NB4 (cell line): ENCODE measurements at regions not wholly inside any gene's neighbourhood (a gene's known extent, or its start where the extent isn't known, plus 50 kb on each side); places are given as distances from the start of the nearest gene placed in this dataset.

Source experiments
- DNase-seq: peaks from one replicate; pipeline ENCODE4 v3.0.0; 2010; ENCODE audit warnings: low read depth
- H3K4me3 ChIP-seq: one replicate; pipeline ENCODE4 v1.5.1; 2011; ENCODE audit warnings: mild to moderate bottlenecking, low read depth, low read length, moderate library complexity
- MYC ChIP-seq: IDR thresholded peaks from 2 replicates; pipeline ENCODE4 v1.6.1; 2011; ENCODE audit warnings: low read depth, low read length
- POLR2A ChIP-seq: IDR thresholded peaks from 2 replicates; pipeline ENCODE4 v1.6.1; 2011; ENCODE audit warnings: mild to moderate bottlenecking; ENCODE audit not compliant: insufficient read length; ENCODE audit errors: extremely low read depth
- TF ChIP-seq, protein P1 (sequence below): IDR thresholded peaks from one replicate; pipeline ENCODE4 v1.5.1; 2012; ENCODE audit warnings: low read depth, low read length
- TF ChIP-seq, protein P2 (sequence below): IDR thresholded peaks from 2 replicates; pipeline ENCODE4 v1.6.1; 2011; ENCODE audit warnings: low read depth, low read length

DNA sequence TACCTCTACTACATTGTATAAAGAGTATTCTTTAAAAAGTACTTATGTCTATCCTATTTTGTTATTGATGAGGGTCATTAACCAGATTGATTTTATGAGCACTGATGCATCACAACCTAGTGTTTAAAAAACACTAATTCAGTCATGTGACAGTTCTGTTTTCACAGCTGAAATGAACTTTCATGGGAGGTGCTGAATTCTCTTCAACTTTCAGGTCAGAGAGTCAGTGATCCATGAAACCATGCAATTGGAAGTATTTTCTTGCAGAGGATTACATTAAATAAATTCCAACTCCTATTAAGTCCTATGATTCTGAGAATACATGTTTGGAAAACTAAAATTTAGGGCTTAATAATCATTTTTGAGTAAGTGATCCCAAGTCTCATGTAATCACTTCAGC is 889.4 kb downstream of the KCNA4 start:
- no peak overlapping the region for H3K4me3 ChIP-seq
- TF ChIP-seq MYC (no peak), POLR2A (no peak)
- TF ChIP-seq, protein P1, sequence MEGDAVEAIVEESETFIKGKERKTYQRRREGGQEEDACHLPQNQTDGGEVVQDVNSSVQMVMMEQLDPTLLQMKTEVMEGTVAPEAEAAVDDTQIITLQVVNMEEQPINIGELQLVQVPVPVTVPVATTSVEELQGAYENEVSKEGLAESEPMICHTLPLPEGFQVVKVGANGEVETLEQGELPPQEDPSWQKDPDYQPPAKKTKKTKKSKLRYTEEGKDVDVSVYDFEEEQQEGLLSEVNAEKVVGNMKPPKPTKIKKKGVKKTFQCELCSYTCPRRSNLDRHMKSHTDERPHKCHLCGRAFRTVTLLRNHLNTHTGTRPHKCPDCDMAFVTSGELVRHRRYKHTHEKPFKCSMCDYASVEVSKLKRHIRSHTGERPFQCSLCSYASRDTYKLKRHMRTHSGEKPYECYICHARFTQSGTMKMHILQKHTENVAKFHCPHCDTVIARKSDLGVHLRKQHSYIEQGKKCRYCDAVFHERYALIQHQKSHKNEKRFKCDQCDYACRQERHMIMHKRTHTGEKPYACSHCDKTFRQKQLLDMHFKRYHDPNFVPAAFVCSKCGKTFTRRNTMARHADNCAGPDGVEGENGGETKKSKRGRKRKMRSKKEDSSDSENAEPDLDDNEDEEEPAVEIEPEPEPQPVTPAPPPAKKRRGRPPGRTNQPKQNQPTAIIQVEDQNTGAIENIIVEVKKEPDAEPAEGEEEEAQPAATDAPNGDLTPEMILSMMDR = no peak
- TF ChIP-seq, protein P2, sequence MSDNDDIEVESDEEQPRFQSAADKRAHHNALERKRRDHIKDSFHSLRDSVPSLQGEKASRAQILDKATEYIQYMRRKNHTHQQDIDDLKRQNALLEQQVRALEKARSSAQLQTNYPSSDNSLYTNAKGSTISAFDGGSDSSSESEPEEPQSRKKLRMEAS = no peak
- DNase-seq = no peak

DNA sequence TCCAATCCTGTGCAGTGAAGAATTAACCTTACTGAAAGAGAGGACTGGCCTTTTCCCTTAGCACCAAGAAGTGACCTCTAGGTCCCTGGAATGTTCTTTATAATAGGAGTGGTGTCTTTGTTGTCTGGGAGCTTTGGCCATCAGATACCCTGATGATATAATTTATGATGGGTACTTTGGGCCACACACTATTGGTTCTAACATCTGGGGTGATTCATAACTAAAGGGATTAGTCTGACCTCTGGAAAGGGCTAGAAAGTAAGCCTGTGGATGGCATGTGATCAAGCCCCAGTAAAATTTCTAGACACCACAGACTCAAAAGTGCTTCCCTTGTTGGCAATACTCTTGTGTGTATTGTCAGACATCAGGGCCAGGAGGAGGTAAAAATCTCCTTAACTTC is 891.2 kb downstream of the KCNA4 start:
- no peak overlapping the region for H3K4me3 ChIP-seq
- no peak for DNase-seq
- no peak for TF ChIP-seq MYC
- TF ChIP-seq, protein P1 = no peak
- TF ChIP-seq, protein P2 = no peak
- TF ChIP-seq POLR2A = no peak

DNA sequence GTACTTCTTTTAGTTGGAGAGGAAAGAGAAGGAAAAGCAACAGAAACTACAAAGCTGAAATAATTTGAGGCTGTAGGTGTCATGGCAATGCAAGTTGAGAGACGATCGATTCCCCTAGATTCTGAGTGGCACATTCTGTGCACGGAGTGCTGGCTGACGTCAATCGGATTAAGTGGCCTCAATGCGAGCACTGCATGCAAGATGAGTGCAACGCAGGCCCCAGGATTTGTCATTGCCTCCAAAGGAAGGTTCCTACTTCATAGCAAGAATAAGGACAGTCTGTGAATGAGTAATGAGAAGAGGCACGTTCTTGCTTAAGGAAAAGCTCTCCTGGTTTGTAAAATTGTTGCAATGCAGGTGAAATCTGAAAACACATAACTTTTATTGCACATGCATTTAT is 892.4 kb downstream of the KCNA4 start:
- no peak for DNase-seq
- no peak for TF ChIP-seq POLR2A
- no peak for TF ChIP-seq MYC
- TF ChIP-seq, protein P1 = no peak
- TF ChIP-seq, protein P2 = no peak
- H3K4me3 ChIP-seq = no peak overlapping the region

DNA sequence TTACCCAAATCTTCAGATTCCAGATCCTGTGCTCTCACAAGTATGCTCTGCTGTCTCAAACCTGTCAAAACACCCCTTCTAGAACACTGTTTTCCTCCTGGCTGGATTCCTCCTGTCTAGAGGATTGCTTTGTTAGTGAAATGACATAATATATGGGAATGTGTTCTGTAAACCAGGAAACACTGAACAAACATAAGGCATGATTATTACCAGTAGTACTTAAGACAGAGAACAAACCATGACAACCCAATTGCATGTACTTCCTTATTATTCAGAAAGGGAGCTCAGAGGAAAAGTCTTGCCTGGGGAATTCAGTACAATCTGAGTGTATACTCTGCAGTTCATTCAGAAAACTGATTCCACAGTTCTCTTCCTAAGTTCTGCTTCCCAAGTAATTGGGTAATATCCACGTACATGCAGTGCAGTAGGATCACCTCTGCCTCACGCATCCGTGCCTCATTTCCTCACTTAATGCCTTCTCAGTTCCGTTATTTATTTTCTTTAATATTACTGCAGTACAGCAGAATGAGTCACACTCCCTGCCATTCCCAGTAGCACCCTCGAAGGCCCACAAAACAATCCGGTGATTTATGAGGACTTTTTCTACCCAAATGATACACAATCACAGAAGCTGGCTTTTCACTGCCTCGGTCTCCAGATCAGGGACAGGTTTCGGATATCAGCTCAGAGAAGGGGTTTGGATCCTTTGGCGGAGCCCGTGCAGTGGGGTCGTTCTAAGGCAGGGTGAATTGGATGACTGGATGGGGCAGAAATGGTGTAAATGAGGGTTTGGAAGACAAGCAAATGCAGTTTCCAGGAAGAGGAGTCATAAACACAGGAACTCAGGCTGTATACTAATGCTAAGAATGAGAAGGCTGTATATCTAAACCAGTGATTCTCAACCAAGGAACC is 896.9 kb downstream of the KCNA4 start:
- H3K4me3 ChIP-seq = no peak overlapping the region
- TF ChIP-seq, protein P2 = no peak
- DNase-seq = no peak

DNA sequence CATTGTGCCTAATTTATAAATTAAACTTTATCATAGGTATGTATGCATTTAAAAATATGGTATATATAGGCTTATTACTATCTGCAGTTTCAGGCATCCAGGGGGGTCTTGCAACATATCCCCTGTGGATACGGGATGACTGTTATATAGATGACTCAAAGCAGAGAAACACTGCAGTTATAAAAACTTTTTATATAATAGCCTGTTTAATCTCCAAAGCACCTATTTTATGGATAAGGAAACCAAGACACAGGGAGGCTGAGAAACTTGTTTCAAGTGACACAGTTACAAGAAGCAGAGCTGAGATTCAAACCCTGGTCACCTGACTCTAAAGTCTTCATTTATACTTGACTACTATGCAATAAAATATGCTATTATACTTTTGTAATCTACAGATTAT is 897.7 kb downstream of the KCNA4 start:
- no peak for DNase-seq
- TF ChIP-seq POLR2A = no peak
- TF ChIP-seq, protein P2 = no peak
- no peak for TF ChIP-seq MYC
- TF ChIP-seq, protein P1 = no peak
- H3K4me3 ChIP-seq = no peak overlapping the region

DNA sequence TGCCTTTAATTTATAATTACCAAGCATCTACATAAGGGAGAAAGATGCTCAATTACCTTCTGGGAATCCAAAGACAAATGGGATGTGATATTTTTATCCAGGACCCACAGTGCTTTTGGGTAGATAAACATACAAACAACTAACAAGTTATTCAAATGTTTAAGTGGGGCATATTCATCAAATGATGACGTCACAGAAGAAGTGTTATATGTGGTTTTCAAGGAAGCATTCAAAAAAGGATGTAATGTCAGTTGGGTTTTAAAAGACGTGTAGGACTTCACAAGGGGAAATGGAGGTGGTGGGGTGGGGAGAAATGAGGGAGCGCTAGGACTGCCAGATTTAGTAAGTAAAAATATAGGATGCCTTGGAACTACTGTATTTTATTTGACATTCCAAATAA is 915.9 kb downstream of the KCNA4 start:
- no peak for TF ChIP-seq POLR2A
- TF ChIP-seq, protein P2 = no peak
- TF ChIP-seq MYC = no peak
- TF ChIP-seq, protein P1 = no peak
- no peak overlapping the region for H3K4me3 ChIP-seq
- DNase-seq = no peak
